GM19397 (cell line): ENCODE measurements at regions not wholly inside any gene's neighbourhood (a gene's known extent, or its start where the extent isn't known, plus 50 kb on each side); places are given as distances from the start of the nearest gene placed in this dataset.
A peak's percentile ranks its signal among the peaks of the same experiment; 100 is the strongest.

Experiments
- ATAC-seq: cut with Tn5 transposase; IDR thresholded peaks from one replicate; pipeline ENCODE4 v1.9.1; 2021; ENCODE audit warnings: mild to moderate bottlenecking, moderate library complexity; ENCODE audit not compliant: unreplicated experiment

DNA sequence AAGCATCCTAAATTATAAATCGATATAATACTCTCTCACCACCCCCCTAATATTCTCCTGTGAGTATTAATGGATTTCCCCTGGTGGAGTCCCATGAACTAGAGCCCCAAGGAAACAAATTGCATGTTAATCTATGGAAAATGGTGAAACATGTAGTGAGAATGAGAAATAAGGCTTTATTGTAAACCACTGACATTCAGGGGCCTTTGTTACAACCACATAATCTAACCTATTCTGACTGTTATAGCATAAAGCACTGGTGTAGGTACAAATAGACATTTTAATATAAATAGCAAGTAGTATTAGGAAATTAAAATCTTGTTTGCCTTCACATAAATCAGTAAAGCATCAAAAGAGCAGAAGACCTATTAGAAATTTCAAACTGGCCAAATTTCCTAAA lies 65.3 kb upstream of the TLK1 start:
- ATAC-seq = no peak

DNA sequence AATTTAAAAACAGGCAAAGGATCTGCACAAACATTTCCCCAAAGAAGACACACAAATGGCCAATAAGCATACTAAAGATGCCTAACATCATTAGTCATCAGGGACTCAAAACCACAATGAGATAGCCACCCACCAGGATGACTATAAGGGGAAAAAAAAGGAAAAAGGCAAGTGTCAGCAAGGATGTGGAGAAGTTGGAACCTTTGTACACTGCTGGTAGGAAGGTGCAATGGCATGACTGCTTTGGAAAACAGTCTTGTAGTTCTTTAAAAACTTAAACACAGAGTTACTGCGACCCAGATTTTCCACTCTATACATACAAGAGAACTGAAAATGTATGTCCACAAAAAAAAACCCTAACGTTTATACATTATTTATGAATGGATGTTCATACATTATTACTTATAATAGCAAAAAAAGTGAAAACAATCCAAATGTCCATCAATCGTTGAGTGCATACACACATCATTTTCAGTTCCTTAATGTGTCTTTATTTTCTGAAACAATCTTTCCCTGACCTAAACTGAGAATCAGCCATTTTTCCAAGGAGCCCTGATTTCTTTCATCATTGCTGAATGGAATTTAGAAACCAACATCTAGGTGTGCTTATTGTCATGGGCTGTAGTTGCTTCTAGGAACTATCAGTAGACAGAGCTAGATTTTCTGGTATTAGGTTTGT lies 64.7 kb upstream of the TLK1 start:
- no peak for ATAC-seq

DNA sequence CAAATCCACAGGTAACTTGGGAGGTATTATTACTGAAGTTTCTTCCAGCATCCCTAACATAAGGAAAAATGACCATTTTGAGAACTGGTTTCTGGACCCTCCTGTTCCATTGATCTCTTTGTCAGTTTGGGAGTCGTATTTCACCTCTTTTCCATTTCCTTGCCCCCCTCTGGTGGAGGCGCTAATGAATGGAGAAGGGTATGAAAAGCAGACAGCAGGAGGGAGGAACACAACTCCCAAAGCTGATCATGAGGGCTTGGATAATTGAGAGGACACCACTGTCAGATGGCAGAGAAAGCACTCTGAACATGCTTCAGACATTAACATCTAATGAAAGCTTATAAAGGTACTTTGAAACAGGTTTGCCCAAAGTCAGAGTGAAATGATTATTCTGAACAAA lies 56.6 kb upstream of the TLK1 start:
- ATAC-seq = no peak

DNA sequence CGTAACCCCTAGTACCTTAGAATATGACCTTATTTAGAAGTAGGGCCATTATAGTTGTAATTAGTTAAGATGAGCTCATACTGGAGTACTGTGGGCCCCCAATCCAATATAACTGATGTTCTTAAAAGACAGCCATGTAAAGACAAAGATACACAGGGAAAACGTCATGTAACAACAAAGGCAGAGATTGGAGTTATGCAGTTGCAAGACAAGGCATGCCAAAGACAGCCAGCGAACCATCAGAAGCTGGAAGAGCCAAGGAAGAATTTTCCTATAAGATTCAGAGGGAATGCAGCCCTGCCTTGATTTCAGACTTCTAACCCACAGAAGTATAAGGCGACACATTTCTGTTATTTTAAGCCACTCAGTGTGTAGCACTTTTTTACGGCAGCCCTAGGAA lies 55.9 kb upstream of the TLK1 start:
- no peak for ATAC-seq

DNA sequence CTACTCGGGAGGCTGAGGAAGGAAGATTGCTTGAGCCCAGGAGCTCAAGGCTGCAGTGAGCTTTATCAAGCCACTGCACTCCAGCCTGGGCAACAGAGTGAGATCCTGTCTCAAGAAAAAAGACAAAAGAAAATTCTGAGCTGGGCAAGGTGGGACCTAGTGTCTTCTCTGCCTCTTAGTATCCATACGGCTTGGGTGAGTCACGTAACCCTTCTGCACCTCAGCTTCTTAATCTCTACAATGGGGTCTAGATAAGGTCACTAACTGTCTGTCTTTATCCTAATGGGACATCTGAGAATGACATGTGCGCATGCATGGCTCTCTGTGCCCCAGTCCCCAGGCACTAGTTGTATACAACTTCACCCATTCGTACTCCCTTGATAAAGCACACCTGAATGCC lies 53.4 kb upstream of the TLK1 start:
- ATAC-seq = no peak

DNA sequence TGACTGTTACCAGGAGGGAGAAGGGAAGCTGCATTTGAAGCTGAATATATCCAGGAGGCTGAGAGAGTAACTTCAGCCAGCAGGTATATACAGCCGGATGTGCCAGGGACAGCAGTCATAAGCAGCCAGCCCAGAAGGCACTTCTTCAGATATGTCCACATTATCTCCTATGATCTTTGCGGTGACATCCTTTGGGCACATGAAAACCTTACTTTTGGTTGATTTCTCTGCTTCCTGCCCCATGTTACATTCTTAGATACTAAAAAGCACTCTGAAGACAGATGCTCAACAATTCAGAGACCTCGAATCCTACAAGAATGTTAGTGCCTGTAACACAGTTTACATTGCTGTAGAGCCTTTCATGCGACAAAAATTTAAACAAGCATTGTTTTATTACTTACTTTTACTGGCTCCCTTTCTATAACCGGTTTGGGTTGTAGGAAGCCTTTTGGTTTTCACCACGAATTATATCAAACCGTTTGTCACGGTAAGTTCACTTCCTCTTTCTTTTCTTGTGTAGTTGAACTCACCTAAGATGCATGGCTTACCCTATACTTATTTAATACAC lies 50.3 kb upstream of the TLK1 start:
- ATAC-seq = peak; percentile 59
